Activated gamma-delta T cell treated with anti-CD3 and anti-CD28 coated beads, Interleukin-2, amount 50 U/mL, for 16 hours (primary cell): ENCODE measurements at regions not wholly inside any gene's neighbourhood (a gene's known extent, or its start where the extent isn't known, plus 50 kb on each side); places are given as distances from the start of the nearest gene placed in this dataset.
"Not testable (repeated sequence)": the region's sequence is repeated elsewhere in the genome, so short reads cannot be mapped to it uniquely, and the experiment has no call there.

Experiments
- DNase-seq: peaks from one replicate; pipeline ENCODE4 v3.0.0-alpha.2; 2020; ENCODE audit warnings: low read depth

DNA sequence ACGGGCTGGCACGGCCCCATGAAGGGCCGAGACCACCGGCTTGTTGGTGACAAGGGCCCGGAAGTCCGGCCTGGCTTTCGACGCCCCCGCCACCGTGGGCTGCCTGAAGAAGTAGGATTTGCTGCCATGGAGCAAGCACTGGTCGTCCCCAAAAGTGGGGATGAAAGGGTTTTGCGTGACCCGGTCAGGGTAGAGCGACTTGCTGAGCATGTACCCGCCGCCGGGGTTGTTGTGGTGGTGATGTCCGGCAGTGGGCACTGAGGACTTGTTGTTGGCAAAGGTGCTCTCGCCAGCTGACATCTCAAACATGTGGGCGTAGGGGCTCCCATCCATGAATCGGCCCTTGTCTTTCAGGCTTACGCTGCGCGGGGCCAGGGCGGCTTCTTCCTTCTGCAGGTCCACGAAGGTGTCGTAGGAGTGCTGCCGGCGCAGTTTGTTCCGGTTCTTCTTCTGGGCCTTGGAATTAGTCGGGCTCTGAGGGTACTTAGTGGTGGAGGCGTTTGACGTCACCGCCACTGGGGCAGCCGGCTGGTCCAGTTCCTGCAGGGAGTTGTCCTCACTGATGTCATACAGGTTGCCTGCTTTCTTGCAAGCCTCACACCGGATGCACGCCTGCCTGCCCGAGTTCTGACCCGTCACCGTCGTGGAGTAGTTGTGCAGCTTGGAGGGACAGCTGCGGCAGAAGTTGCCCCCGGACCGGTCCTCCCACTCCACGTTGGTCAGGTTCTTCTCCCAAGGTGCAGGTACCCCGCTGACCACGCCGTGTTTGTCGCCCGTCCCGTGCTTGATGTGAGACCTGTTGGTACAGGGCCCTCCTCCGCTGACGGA lies 366.6 kb downstream of the EMP1 start:
- DNase-seq = no peak

DNA sequence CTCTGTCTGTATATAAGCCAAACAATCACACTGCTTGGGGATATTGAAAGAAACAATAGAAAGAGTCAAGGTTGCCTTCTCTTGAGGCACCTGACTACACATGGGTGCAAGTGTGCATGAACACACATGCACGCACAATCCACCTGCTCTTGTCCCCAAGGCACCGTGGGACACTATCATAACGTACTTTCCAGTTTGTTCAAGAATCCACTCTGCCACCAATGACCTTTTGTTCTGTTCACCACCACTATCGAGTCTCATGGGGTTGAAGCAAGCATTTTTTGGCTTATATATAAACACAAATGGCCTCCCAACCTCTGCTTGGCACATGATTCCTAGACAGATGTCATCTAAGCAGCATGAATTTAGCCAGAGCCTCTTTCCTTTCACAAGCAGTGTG lies 365.4 kb downstream of the EMP1 start:
- DNase-seq = no peak

DNA sequence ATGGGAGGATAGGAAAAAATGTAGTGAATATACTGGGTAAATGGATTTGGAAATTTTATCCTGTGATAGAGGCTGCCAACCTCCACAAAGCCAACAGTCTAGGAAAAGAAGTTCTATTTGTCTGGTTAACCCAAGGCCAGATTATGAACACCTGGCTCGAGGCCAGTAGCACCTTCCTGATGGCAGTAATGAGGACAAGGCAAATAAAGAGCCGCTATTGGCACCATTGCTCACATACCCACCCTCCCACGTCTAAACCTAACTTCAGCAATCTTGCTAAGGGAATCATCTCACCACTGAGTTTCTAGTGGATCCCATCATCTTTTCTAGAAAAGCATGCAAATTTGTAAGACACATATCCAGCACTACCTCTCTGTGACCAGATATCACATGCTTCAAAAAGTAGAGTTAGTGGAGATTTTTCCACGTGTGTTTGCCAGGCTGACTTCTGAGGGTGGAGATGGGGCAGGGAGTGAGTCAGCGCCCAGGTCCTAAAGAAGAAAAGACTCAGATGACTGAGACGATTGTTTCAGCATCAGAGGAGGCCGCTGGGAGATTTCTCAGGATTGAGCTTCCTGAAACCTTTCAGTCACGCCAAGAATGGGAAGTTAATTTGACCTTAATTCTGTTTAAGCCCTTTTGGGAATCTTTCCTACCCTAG lies 362.9 kb downstream of the EMP1 start:
- DNase-seq = no peak

DNA sequence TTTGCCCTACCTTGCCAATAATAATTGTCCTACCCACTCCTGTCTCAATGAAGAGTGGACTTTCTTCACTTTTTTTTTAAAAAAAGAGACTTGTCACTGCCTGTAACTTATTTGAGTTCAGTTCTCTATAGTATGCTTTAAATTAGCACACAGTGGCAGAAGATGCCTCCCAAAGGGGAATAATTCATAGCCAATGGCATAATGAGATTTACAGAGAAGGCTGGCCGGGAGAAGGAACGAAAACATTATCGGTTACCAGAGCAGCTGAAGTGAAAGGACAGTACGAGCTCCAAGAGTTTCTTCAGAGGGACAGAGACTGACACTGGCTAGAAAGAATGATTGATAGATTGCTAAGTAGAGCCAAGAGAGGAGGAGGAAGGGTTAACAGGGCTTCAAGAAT lies 356.3 kb downstream of the EMP1 start:
- no peak for DNase-seq

- DNase-seq = no peak
Observed at GRCh38 chr12:13547283-13547682, 350.8 kb downstream of the EMP1 start.

GRCh38 chr12:13546231-13546630 lies 349.7 kb downstream of the EMP1 start:
- no peak for DNase-seq

- DNase-seq = no peak
Observed at GRCh38 chr12:13539051-13539450, 342.5 kb downstream of the EMP1 start.

- no peak for DNase-seq
Observed at GRCh38 chr12:13538136-13538535, 341.6 kb downstream of the EMP1 start.

DNA sequence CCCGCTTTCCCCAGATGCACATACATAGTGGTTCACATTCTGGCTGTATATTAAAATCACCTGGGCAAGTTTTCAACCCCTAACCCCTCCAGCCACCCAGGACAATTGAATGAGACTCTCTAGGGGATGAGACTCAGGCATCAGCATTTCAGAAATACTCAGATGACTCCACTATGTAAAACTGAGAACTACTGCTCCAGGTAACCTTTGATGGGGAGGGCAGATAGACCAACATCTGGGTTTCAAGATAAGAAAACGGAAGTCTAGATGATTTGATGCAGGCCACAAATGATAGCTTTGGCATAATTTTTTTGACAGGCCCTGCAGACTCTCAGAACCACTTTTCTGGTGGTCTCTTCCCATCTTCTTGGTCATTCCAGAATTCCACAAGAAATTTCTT lies 341.1 kb downstream of the EMP1 start:
- DNase-seq = no peak

DNA sequence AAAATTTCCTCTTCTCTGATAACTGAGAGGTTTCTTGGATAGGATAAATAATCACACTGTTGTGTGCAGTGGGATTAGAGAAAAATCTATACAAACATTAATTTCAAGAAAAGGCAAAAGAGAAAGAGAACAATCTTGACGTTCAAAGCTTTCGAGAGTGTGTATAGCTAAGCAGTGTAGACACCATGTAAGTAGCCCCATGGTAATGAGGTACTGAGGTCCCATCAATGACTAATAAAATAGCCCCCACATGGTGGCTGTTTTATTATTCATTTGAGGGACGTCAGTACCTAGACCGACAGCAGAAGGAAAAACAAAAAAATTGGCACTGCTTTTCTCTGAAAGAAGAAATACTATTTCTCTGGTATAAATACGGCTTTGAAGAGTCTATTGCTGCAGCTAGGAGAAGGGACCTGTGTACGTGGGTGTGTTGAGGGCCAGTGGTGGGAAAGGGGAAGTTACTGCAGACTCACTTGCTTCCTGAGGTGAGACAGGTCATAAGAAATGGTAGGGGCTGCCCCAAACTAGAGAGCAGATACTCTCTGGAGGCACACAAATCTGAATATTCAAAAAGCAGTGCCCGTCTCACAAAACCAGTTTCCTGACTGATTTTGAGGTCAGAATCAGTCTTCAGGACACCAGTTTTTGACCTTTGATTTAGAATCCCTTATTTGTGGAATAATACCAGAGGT lies 339.8 kb downstream of the EMP1 start:
- no peak for DNase-seq

- no peak for DNase-seq
Observed at GRCh38 chr12:13534645-13535398, 338.3 kb downstream of the EMP1 start.

GRCh38 chr12:13534242-13534641 lies 337.7 kb downstream of the EMP1 start:
- no peak for DNase-seq

GRCh38 chr12:13530966-13531365 lies 334.4 kb downstream of the EMP1 start:
- DNase-seq = no peak

DNA sequence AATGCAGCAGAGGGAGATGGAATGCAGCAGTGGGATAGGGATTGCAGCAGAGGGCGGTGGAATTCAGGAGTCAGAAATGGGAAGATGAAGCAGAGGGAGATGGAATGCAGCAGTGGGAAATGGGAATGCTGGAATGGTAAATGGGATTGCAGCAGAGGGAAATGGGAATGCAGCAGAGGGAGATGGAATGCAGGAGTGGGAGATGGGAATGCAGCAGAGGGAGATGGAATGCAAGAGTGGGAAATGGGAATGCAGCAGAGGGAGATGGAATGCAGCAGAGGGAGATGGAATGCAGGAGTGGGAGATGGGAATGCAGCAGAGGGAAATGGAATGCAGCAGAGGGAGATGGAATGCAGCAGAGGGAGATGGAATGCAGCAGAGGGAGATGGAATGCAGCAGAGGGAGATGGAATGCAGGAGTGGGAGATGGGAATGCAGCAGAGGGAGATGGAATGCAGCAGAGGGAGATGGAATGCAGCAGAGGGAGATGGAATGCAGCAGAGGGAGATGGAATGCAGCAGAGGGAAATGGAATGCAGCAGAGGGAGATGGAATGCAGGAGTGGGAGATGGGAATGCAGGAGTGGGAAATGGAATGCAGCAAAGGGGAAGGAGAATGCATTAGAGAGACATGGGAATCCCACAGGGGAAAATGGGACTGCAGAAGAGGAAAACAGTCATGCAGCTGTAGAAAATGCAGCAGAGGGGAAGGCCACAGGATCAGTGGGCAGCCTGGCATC lies 329.8 kb downstream of the EMP1 start:
- not testable (repeated sequence) for DNase-seq

GRCh38 chr12:13523536-13524307 lies 327.2 kb downstream of the EMP1 start:
- no peak for DNase-seq

- not testable (repeated sequence) for DNase-seq
Observed at GRCh38 chr12:13518034-13518433, 321.5 kb downstream of the EMP1 start.

DNA sequence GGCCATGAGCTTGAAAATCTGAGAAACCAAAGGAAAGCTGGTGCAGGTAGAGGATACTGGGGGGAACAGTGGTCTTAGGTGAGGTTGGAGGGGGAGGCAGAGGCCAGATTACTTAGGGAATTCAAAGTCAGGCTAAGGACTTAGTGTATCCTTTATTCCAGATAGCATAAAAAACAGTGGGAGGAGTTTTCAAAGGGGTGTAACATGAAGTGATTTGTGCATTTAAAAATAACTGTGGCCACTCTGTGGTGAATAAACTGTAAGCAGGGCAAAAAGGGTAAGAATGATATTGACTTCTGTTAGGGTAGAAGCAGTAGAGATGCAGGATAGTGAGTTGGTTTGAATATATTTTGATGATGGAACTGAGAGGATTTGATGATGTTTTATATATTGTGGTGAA lies 313.2 kb downstream of the EMP1 start:
- DNase-seq = no peak

DNA sequence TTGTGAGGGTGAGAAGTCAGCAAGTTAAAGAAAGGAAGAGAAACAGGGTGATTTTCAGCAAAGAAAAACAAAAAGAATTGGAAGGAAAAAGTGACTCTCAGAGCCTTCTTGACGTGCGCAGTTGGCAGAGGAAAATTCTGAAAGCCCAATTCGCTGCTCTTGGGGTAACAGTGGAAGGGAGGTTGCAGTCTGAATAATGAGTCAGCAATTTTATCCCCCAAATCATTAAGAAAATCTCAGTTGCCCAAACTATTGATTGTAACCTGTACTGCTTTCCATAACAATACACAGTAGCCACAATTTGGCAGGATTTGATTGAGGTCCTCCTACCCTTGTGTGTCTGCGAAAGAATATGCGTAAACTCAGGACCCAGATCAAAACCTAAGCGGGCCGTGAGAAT lies 309.1 kb downstream of the EMP1 start:
- DNase-seq = no peak

GRCh38 chr12:13505224-13505623 lies 308.7 kb downstream of the EMP1 start:
- DNase-seq = no peak

- no peak for DNase-seq
Observed at GRCh38 chr12:13504736-13505135, 308.2 kb downstream of the EMP1 start.

DNA sequence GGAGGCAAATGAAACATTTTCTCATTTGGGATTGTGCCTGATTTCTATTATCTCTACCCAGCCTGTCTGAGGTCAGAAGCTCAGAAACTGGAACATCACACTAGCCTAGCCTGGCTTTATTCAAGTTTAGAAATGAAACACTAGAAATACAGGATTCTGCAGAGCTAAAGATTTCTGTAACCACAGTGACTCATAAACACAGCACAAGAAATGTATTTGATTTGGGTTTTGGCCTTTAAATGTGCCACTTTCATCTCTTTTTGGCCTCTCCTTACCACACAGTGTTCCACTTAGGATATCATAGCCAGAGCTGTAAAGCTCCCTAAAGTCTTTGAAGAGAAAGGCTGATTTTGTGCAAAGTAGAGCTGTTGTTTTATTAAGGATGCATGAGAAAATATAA lies 307.5 kb downstream of the EMP1 start:
- no peak for DNase-seq
